Neural cell (in vitro differentiated cells): ENCODE measurements at regions not wholly inside any gene's neighbourhood (a gene's known extent, or its start where the extent isn't known, plus 50 kb on each side); places are given as distances from the start of the nearest gene placed in this dataset.
"Not testable (repeated sequence)": the region's sequence is repeated elsewhere in the genome, so short reads cannot be mapped to it uniquely, and the experiment has no call there.

Experiments
- H2AFZ ChIP-seq: fragments of 200-600, 300-800 bp; sonication (generic), shearing (Covaris generic); 2 replicates; pipeline ENCODE4 v1.6.0; 2014; ENCODE audit warnings: low read depth, mild to moderate bottlenecking, antibody characterized with exemption, low read length, moderate library complexity
- H3F3A ChIP-seq: fragments of 200-600 bp; shearing (Covaris generic); 2 replicates; pipeline ENCODE4 v1.6.1; 2016; ENCODE audit warnings: mild to moderate bottlenecking, moderate library complexity, mixed read lengths, antibody characterized with exemption, low read length; ENCODE audit not compliant: insufficient read depth, poor library complexity, severe bottlenecking
- H3K27ac ChIP-seq: fragments of 200-600, 300-800 bp; sonication (generic), shearing (Covaris generic); 2 replicates; pipeline ENCODE4 v1.5.1; 2014; ENCODE audit warnings: mild to moderate bottlenecking, low read length, moderate library complexity
- H3K27me3 ChIP-seq: fragments of 300-800, 200-600 bp; sonication (generic), shearing (Covaris generic); 2 replicates; pipeline ENCODE4 v1.6.0; 2014; ENCODE audit warnings: mild to moderate bottlenecking, low read depth, low read length, moderate library complexity; ENCODE audit not compliant: insufficient read depth
- H3K36me3 ChIP-seq: fragments of 300-800, 200-600 bp; sonication (generic), shearing (Covaris generic); 2 replicates; pipeline ENCODE4 v1.5.1; 2014; ENCODE audit warnings: mild to moderate bottlenecking, antibody characterized with exemption, low read length, moderate library complexity; ENCODE audit not compliant: insufficient read depth
- H3K4me2 ChIP-seq: fragments of 300-800, 200-600 bp; sonication (generic), shearing (Covaris generic); 2 replicates; pipeline ENCODE4 v1.6.0; 2014; ENCODE audit warnings: mild to moderate bottlenecking, low read length
- H3K4me3 ChIP-seq: fragments of 300-800, 200-600 bp; sonication (generic), shearing (Covaris generic); 2 replicates; pipeline ENCODE4 v1.5.1; 2014; ENCODE audit warnings: mild to moderate bottlenecking, low read length, moderate library complexity
- H3K79me2 ChIP-seq: fragments of 200-600 bp; shearing (Covaris generic); replicated peaks from 2 replicates; pipeline ENCODE4 v1.6.0; 2014; ENCODE audit warnings: mild to moderate bottlenecking, low read length, moderate library complexity; ENCODE audit not compliant: insufficient read depth
- H3K9ac ChIP-seq: fragments of 300-800, 200-600 bp; sonication (generic), shearing (Covaris generic); 2 replicates; pipeline ENCODE4 v1.6.1; 2016; ENCODE audit warnings: mild to moderate bottlenecking, low read length, mixed read lengths
- H3K9me2 ChIP-seq: fragments of 200-600 bp; shearing (Covaris generic); 2 replicates; pipeline ENCODE4 v1.6.1; 2016; ENCODE audit warnings: mild to moderate bottlenecking, low read length, mixed read lengths; ENCODE audit not compliant: insufficient read depth
- H3K9me3 ChIP-seq: fragments of 200-600, 300-800 bp; sonication (generic), shearing (Covaris generic); 2 replicates; pipeline ENCODE4 v1.6.1; 2016; ENCODE audit warnings: mild to moderate bottlenecking, mixed run types, low read length, moderate library complexity, mixed read lengths
- H4K20me1 ChIP-seq: fragments of 200-600 bp; shearing (Covaris generic); 2 replicates; pipeline ENCODE4 v1.6.1; 2016; ENCODE audit warnings: mild to moderate bottlenecking, mixed run types; ENCODE audit not compliant: insufficient read depth
- EP300 ChIP-seq: fragments of 450-650 bp; conservative IDR thresholded peaks from 2 replicates; pipeline ENCODE4 v1.6.1; 2014; ENCODE audit warnings: antibody characterized with exemption, mild to moderate bottlenecking, moderate library complexity; ENCODE audit not compliant: poor library complexity, severe bottlenecking
- EZH2 ChIP-seq: fragments of 200-600, 300-800 bp; shearing (Covaris generic), sonication (generic); IDR thresholded peaks from 2 replicates; pipeline ENCODE4 v1.6.1; 2014; ENCODE audit warnings: antibody characterized with exemption, low read length, borderline replicate concordance, mild to moderate bottlenecking; ENCODE audit not compliant: insufficient read depth, poor library complexity, severe bottlenecking
- MXI1 ChIP-seq: fragments of 450-650 bp; conservative IDR thresholded peaks from 2 replicates; pipeline ENCODE4 v1.6.1; 2014; ENCODE audit warnings: antibody characterized with exemption, mild to moderate bottlenecking; ENCODE audit not compliant: poor library complexity, severe bottlenecking
- POLR2AphosphoS5 ChIP-seq: IDR thresholded peaks from 2 replicates; pipeline ENCODE4 v1.6.1; 2012
- RAD21 ChIP-seq: fragments of 450-650 bp; conservative IDR thresholded peaks from 2 replicates; pipeline ENCODE4 v1.6.1; 2014; ENCODE audit warnings: antibody characterized with exemption, mild to moderate bottlenecking, moderate library complexity
- SMC3 ChIP-seq: fragments of 450-650 bp; conservative IDR thresholded peaks from 2 replicates; pipeline ENCODE4 v1.6.1; 2014; ENCODE audit warnings: antibody characterized with exemption, mild to moderate bottlenecking, moderate library complexity; ENCODE audit not compliant: poor library complexity
- TAF1 ChIP-seq: IDR thresholded peaks from 2 replicates; pipeline ENCODE4 v1.6.1; 2012; ENCODE audit warnings: low read depth
- TF ChIP-seq, protein P1 (sequence below): IDR thresholded peaks from 2 replicates; pipeline ENCODE4 v1.6.1; 2012; ENCODE audit warnings: borderline replicate concordance
- TF ChIP-seq, protein P2 (sequence below): fragments of 450-650 bp; IDR thresholded peaks from 2 replicates; pipeline ENCODE4 v1.5.1; 2014; ENCODE audit warnings: antibody characterized with exemption, mild to moderate bottlenecking, moderate library complexity; ENCODE audit not compliant: poor library complexity, severe bottlenecking

DNA sequence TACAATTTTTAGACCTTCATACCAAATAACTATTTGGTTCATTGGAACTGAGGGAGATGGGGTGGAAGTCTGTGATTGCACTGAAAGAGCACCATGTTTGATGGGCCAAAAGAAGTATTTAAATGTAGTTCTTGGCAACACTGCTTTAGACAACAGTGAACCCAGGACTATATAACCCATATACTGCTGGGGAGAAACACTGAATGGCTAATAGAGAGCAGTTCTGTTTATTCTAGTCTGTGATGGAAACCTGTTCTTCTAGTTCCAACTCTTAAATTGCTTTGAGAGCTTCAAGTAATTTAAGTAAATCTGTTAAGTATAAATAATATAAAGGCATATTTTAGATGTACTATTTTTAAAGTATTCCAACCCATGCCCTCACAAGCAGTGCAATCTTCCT is 96.3 kb downstream of the NIBAN1 start:
- Histone ChIP-seq H4K20me1 (no peaks in the 10 kb centered on the region), H3K4me2 (no peak overlapping the region), H3K27me3 (no peaks in the 10 kb centered on the region), H3K4me3 (no peak overlapping the region), H3K9me2 (no peaks in the 10 kb centered on the region), H3K9ac (no peak overlapping the region), H3K36me3 (no peaks in the 10 kb centered on the region), H3K79me2 (no peaks in the 10 kb centered on the region), H2AFZ (no peak overlapping the region), H3K27ac (no peak overlapping the region), H3F3A (no peaks in the 10 kb centered on the region), H3K9me3 (no peaks in the 10 kb centered on the region)
- TF ChIP-seq, protein P1, sequence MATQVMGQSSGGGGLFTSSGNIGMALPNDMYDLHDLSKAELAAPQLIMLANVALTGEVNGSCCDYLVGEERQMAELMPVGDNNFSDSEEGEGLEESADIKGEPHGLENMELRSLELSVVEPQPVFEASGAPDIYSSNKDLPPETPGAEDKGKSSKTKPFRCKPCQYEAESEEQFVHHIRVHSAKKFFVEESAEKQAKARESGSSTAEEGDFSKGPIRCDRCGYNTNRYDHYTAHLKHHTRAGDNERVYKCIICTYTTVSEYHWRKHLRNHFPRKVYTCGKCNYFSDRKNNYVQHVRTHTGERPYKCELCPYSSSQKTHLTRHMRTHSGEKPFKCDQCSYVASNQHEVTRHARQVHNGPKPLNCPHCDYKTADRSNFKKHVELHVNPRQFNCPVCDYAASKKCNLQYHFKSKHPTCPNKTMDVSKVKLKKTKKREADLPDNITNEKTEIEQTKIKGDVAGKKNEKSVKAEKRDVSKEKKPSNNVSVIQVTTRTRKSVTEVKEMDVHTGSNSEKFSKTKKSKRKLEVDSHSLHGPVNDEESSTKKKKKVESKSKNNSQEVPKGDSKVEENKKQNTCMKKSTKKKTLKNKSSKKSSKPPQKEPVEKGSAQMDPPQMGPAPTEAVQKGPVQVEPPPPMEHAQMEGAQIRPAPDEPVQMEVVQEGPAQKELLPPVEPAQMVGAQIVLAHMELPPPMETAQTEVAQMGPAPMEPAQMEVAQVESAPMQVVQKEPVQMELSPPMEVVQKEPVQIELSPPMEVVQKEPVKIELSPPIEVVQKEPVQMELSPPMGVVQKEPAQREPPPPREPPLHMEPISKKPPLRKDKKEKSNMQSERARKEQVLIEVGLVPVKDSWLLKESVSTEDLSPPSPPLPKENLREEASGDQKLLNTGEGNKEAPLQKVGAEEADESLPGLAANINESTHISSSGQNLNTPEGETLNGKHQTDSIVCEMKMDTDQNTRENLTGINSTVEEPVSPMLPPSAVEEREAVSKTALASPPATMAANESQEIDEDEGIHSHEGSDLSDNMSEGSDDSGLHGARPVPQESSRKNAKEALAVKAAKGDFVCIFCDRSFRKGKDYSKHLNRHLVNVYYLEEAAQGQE, result no peak
- TF ChIP-seq EP300, result no peak
- TF ChIP-seq EZH2, result no peak
- no peak for TF ChIP-seq SMC3

DNA sequence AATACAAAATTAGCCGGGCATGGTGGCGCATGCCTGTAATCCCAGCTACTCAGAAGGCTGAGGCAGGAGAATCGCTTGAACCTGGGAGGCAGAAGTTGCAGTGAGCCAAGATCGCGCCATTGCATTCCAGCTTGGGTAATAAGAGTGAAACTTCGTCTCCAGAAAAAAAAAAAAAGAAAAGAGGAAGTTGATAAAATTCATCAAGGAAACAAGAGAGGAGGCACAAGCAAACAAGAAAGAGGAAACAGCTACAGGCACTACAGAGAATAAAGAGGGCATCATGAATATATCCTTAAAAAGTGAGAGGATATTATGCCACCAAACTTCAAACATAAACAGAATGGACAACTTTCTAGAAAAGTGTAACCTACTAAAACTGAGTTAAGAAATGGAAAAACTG is 98.3 kb downstream of the NIBAN1 start:
- H3K79me2 ChIP-seq, H3K36me3 ChIP-seq, H3K9me3 ChIP-seq, H3F3A ChIP-seq, H3K9me2 ChIP-seq, H3K9ac ChIP-seq, H3K27me3 ChIP-seq, H3K4me2 ChIP-seq, H3K27ac ChIP-seq, H2AFZ ChIP-seq, H4K20me1 ChIP-seq, H3K4me3 ChIP-seq: not testable (repeated sequence)

DNA sequence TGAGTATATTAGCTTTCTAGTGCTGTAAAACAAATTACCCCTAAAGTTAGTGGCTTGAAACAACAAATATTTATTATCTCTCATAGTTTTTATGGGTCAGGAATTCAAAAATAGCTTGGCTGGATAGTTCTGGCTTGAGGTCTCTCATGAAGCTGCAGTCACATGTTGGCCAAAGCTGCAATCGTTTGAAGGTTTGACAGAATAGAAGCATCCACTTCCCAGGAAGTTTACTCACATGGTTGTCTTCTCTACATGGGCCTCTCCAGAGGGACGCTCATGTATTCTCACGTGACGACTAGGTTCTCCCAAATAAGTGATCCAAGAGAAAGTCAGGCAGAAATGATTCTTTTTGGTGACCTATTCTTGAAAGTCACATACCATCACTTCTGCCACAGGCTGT is 99.1 kb downstream of the NIBAN1 start:
- no peak overlapping the region for H3K9ac ChIP-seq
- TF ChIP-seq SMC3, result no peak
- no peak for TF ChIP-seq RAD21
- TF ChIP-seq EP300, result no peak
- TF ChIP-seq TAF1, result no peak
- TF ChIP-seq, protein P2, sequence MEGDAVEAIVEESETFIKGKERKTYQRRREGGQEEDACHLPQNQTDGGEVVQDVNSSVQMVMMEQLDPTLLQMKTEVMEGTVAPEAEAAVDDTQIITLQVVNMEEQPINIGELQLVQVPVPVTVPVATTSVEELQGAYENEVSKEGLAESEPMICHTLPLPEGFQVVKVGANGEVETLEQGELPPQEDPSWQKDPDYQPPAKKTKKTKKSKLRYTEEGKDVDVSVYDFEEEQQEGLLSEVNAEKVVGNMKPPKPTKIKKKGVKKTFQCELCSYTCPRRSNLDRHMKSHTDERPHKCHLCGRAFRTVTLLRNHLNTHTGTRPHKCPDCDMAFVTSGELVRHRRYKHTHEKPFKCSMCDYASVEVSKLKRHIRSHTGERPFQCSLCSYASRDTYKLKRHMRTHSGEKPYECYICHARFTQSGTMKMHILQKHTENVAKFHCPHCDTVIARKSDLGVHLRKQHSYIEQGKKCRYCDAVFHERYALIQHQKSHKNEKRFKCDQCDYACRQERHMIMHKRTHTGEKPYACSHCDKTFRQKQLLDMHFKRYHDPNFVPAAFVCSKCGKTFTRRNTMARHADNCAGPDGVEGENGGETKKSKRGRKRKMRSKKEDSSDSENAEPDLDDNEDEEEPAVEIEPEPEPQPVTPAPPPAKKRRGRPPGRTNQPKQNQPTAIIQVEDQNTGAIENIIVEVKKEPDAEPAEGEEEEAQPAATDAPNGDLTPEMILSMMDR, result no peak
- TF ChIP-seq, protein P1, result no peak
- TF ChIP-seq EZH2, result no peak
- no peak for TF ChIP-seq POLR2AphosphoS5
- no peak for TF ChIP-seq MXI1
- H4K20me1 ChIP-seq, result no peaks in the 10 kb centered on the region
- H3K79me2 ChIP-seq, result no peaks in the 10 kb centered on the region
- no peaks in the 10 kb centered on the region for H3K9me2 ChIP-seq
- no peak overlapping the region for H3K4me2 ChIP-seq
- no peaks in the 10 kb centered on the region for H3K27me3 ChIP-seq
- no peaks in the 10 kb centered on the region for H3K9me3 ChIP-seq
- H3K4me3 ChIP-seq, result no peak overlapping the region
- no peaks in the 10 kb centered on the region for H3F3A ChIP-seq
- H3K27ac ChIP-seq, result no peak overlapping the region
- no peaks in the 10 kb centered on the region for H3K36me3 ChIP-seq
- no peak overlapping the region for H2AFZ ChIP-seq
